ACC112 (cell line): ENCODE measurements at regions not wholly inside any gene's neighbourhood (a gene's known extent, or its start where the extent isn't known, plus 50 kb on each side); places are given as distances from the start of the nearest gene placed in this dataset.

ENCODE experiments used
- H2AFZ ChIP-seq: fragments of 200-600 bp; sonication (generic); one replicate; pipeline ENCODE4 v1.6.0; 2017; ENCODE audit warnings: antibody characterized with exemption, low read length; ENCODE audit not compliant: unreplicated experiment
- H3K27ac ChIP-seq: fragments of 200-600 bp; sonication (generic); 2 replicates; pipeline ENCODE4 v1.5.1; 2014; ENCODE audit warnings: low read depth, mild to moderate bottlenecking, antibody characterized with exemption, low read length, moderate library complexity
- H3K27me3 ChIP-seq: fragments of 200-600 bp; sonication (generic); 2 replicates; pipeline ENCODE4 v1.6.1; 2014; ENCODE audit warnings: mild to moderate bottlenecking, antibody characterized with exemption, low read length, moderate library complexity, mixed read lengths; ENCODE audit not compliant: insufficient read depth
- H3K36me3 ChIP-seq: fragments of 200-600 bp; sonication (generic); 2 replicates; pipeline ENCODE4 v1.6.1; 2016; ENCODE audit warnings: mild to moderate bottlenecking, antibody characterized with exemption, low read length, moderate library complexity, mixed read lengths; ENCODE audit not compliant: insufficient read depth
- H3K4me1 ChIP-seq: fragments of 200-600 bp; sonication (generic); one replicate; pipeline ENCODE4 v1.6.1; 2016; ENCODE audit warnings: low read length, mixed read lengths; ENCODE audit not compliant: insufficient read depth, unreplicated experiment, control insufficient read depth
- H3K4me3 ChIP-seq: fragments of 200-600 bp; sonication (generic); 2 replicates; pipeline ENCODE4 v1.5.1; 2014; ENCODE audit warnings: mild to moderate bottlenecking, low read depth, low read length
- H3K79me2 ChIP-seq: fragments of 200-600 bp; sonication (generic); one replicate; pipeline ENCODE4 v1.6.0; 2016; ENCODE audit warnings: low read length; ENCODE audit not compliant: control insufficient read depth, unreplicated experiment, insufficient read depth

- Histone ChIP-seq H3K27me3 (no peaks in the 10 kb centered on the region), H3K4me1 (peaks cover 8% of the 10 kb centered on the region)
These were observed 133.3 kb upstream of the SLC44A3 start for GRCh38 chr1:94686882-94687281.

GRCh38 chr1:94684690-94685250, 135.4 kb upstream of the SLC44A3 start:
- H3K4me1 ChIP-seq = peaks cover 1% of the 10 kb centered on the region
- H3K36me3 ChIP-seq = no peaks in the 10 kb centered on the region
- no peak overlapping the region for H2AFZ ChIP-seq
- no peak overlapping the region for H3K4me3 ChIP-seq
- H3K27ac ChIP-seq = no peak overlapping the region
- no peaks in the 10 kb centered on the region; the same call in 1 of the 2 replicates for H3K27me3 ChIP-seq
- H3K79me2 ChIP-seq = no peaks in the 10 kb centered on the region

More at GRCh38 chr1:94686882-94687281, 133.3 kb upstream of the SLC44A3 start:
- Histone ChIP-seq H3K27ac (no peak overlapping the region), H2AFZ (no peak overlapping the region), H3K4me3 (no peak overlapping the region), H3K36me3 (no peaks in the 10 kb centered on the region), H3K79me2 (no peaks in the 10 kb centered on the region)

- Histone ChIP-seq H3K4me1 (no peaks in the 10 kb centered on the region), H2AFZ (no peak overlapping the region), H3K36me3 (no peaks in the 10 kb centered on the region), H3K27me3 (no peaks in the 10 kb centered on the region; the same call in 1 of the 2 replicates), H3K4me3 (no peak overlapping the region), H3K79me2 (no peaks in the 10 kb centered on the region), H3K27ac (no peak overlapping the region)
These were observed 136.3 kb upstream of the SLC44A3 start for GRCh38 chr1:94683886-94684285.

- no peaks in the 10 kb centered on the region for H3K4me1 ChIP-seq
These were observed 138.4 kb upstream of the F3 start for GRCh38 chr1:94680039-94680377.

GRCh38 chr1:94679332-94680038, 137.9 kb upstream of the F3 start:
- no peak overlapping the region for H2AFZ ChIP-seq
- H3K36me3 ChIP-seq = no peaks in the 10 kb centered on the region
- no peaks in the 10 kb centered on the region for H3K79me2 ChIP-seq
- H3K27me3 ChIP-seq = no peaks in the 10 kb centered on the region; the same call in 1 of the 2 replicates
- no peak overlapping the region for H3K27ac ChIP-seq
- H3K4me3 ChIP-seq = no peak overlapping the region
- H3K4me1 ChIP-seq = no peaks in the 10 kb centered on the region

More at GRCh38 chr1:94680039-94680377, 138.4 kb upstream of the F3 start:
- no peaks in the 10 kb centered on the region; the same call in 1 of the 2 replicates for H3K27me3 ChIP-seq
- H3K79me2 ChIP-seq = no peaks in the 10 kb centered on the region
- no peaks in the 10 kb centered on the region for H3K36me3 ChIP-seq
- no peak overlapping the region for H3K27ac ChIP-seq
- H2AFZ ChIP-seq = no peak overlapping the region
- no peak overlapping the region for H3K4me3 ChIP-seq

GRCh38 chr1:94678202-94678848, 136.8 kb upstream of the F3 start:
- Histone ChIP-seq H3K36me3 (no peaks in the 10 kb centered on the region), H3K4me3 (no peak overlapping the region), H3K27me3 (no peaks in the 10 kb centered on the region; the same call in 1 of the 2 replicates), H3K4me1 (no peaks in the 10 kb centered on the region), H2AFZ (no peak overlapping the region), H3K79me2 (no peaks in the 10 kb centered on the region), H3K27ac (no peak overlapping the region)

GRCh38 chr1:94677714-94678113, 136.2 kb upstream of the F3 start:
- no peaks in the 10 kb centered on the region for H3K4me1 ChIP-seq
- no peak overlapping the region for H3K27ac ChIP-seq
- no peaks in the 10 kb centered on the region for H3K36me3 ChIP-seq
- H3K79me2 ChIP-seq = no peaks in the 10 kb centered on the region
- no peak overlapping the region for H2AFZ ChIP-seq
- H3K27me3 ChIP-seq = no peaks in the 10 kb centered on the region; the same call in 1 of the 2 replicates
- no peak overlapping the region for H3K4me3 ChIP-seq

- H3K27me3 ChIP-seq = no peaks in the 10 kb centered on the region; the same call in 1 of the 2 replicates
- no peaks in the 10 kb centered on the region for H3K79me2 ChIP-seq
- H3K4me3 ChIP-seq = no peak overlapping the region
- H2AFZ ChIP-seq = no peak overlapping the region
- no peaks in the 10 kb centered on the region for H3K36me3 ChIP-seq
- H3K4me1 ChIP-seq = no peaks in the 10 kb centered on the region
- H3K27ac ChIP-seq = no peak overlapping the region
These were observed 135.5 kb upstream of the F3 start for GRCh38 chr1:94677087-94677486.

GRCh38 chr1:94676686-94677085, 135.1 kb upstream of the F3 start:
- H3K4me3 ChIP-seq = no peak overlapping the region
- no peaks in the 10 kb centered on the region for H3K36me3 ChIP-seq
- no peak overlapping the region for H2AFZ ChIP-seq
- H3K27ac ChIP-seq = no peak overlapping the region
- no peaks in the 10 kb centered on the region for H3K79me2 ChIP-seq
- H3K4me1 ChIP-seq = no peaks in the 10 kb centered on the region
- H3K27me3 ChIP-seq = no peaks in the 10 kb centered on the region; the same call in 1 of the 2 replicates

- no peak overlapping the region for H3K27ac ChIP-seq
These were observed 133.8 kb upstream of the F3 start for GRCh38 chr1:94675373-94675772.

More at GRCh38 chr1:94675373-94675772, 133.8 kb upstream of the F3 start:
- no peak overlapping the region for H3K4me3 ChIP-seq
- H3K4me1 ChIP-seq = no peaks in the 10 kb centered on the region
- H2AFZ ChIP-seq = no peak overlapping the region
- H3K36me3 ChIP-seq = no peaks in the 10 kb centered on the region
- no peaks in the 10 kb centered on the region; the same call in 1 of the 2 replicates for H3K27me3 ChIP-seq
- no peaks in the 10 kb centered on the region for H3K79me2 ChIP-seq
